DND-41 (cell line): ENCODE measurements at regions not wholly inside any gene's neighbourhood (a gene's known extent, or its start where the extent isn't known, plus 50 kb on each side); places are given as distances from the start of the nearest gene placed in this dataset.

Experiments used
- EZH2 ChIP-seq: IDR thresholded peaks from 3 replicates; pipeline ENCODE4 v1.6.1; 2012; ENCODE audit warnings: borderline replicate concordance, low read depth, mild to moderate bottlenecking, moderate library complexity, low read length, inconsistent platforms; ENCODE audit not compliant: severe bottlenecking
- TF ChIP-seq, protein P1 (sequence below): IDR thresholded peaks from 2 replicates; pipeline ENCODE4 v1.5.1; 2012; ENCODE audit warnings: borderline replicate concordance, low read length, moderate library complexity, mild to moderate bottlenecking; ENCODE audit not compliant: poor library complexity, severe bottlenecking; ENCODE audit errors: extremely low read depth

GRCh38 chr2:215517391-215517790, 81.5 kb upstream of the FN1 start:
- TF ChIP-seq, protein P1, sequence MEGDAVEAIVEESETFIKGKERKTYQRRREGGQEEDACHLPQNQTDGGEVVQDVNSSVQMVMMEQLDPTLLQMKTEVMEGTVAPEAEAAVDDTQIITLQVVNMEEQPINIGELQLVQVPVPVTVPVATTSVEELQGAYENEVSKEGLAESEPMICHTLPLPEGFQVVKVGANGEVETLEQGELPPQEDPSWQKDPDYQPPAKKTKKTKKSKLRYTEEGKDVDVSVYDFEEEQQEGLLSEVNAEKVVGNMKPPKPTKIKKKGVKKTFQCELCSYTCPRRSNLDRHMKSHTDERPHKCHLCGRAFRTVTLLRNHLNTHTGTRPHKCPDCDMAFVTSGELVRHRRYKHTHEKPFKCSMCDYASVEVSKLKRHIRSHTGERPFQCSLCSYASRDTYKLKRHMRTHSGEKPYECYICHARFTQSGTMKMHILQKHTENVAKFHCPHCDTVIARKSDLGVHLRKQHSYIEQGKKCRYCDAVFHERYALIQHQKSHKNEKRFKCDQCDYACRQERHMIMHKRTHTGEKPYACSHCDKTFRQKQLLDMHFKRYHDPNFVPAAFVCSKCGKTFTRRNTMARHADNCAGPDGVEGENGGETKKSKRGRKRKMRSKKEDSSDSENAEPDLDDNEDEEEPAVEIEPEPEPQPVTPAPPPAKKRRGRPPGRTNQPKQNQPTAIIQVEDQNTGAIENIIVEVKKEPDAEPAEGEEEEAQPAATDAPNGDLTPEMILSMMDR, result no peak
- TF ChIP-seq EZH2, result no peak
